Medulla oblongata (tissue), 1 donor: ENCODE measurements at regions not wholly inside any gene's neighbourhood (a gene's known extent, or its start where the extent isn't known, plus 50 kb on each side); places are given as distances from the start of the nearest gene placed in this dataset.

Experiments used
- DNase-seq: peaks from one replicate; pipeline ENCODE4 v3.0.0-alpha.2; 2015; ENCODE audit errors: extremely low spot score

DNA sequence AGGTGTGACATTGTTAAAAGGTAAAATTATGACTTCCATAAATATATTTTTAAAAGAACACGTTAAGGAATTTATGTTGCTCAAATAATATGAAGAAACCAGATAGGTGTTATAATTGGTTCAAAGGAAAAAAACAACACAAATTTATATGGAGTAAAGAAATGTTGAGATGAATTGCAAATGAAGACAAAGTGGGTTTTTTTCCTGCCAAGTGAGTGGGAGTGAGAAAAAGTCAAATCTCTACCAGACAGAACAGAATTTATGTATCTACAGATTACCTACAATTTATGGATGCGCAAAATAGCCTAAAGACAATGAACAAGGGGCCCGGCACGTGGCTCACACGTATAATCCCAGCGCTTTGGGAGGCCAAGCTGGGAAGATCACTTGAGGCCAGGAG lies 159.7 kb upstream of the SLC1A4 start:
- DNase-seq: no peak

DNA sequence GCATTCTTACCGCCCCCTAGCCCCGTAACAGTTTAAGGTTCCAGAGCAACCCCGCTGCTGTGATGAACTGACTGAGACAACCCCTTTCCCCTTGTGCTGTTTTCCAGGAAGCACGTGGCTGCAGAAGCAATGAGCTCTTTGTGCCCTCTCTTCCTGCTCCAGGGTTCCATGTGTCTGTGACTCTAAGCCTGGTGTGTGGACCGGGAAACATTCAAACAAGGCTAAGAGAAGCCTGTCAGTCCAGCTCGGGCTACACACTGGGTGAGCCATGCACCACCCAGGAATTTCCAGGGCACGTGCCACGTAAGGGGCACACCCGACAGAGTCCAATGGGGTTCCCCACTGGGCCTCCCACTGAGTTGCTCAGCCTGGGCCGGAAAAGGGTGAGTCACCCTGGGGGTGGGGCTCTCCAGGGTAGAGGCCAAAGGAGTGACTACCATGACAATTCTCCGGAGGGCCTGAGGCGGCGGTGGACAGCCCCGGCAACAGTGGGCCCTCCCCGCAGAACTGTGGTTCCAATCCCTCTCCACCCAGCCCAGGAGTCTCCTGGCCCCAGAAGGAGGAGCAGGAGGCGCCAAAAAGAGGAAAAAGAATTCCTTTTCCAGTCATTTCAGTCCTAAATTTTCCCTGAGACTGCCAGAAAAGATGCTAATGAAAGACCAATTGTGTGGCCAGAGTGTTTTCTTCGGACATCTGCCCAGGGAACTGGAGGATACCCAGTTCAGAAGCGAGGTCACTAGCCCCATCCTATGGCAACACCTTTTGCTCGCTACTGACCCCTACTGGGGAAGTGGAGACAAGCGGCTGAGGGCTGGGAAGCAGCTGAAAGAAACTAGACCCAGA lies 157.8 kb upstream of the SLC1A4 start:
- DNase-seq: peak; percentile 93

DNA sequence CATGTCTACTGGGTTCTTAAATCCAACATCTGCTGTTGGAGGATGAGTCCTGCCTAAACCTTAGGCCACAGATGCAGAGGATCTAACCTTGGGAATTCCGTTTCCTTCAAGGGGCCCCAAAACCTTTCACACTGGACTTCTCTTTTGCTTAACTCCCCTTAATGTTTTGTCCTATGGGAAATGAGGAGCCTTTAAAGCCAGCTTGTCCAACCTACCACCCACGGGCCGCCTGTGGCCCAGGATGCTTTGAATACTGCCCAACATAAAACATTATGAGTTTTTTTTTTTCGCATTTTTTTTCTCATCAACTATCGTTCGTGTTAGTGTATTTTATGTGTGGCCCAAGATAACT lies 157.2 kb upstream of the SLC1A4 start:
- no peak for DNase-seq

DNA sequence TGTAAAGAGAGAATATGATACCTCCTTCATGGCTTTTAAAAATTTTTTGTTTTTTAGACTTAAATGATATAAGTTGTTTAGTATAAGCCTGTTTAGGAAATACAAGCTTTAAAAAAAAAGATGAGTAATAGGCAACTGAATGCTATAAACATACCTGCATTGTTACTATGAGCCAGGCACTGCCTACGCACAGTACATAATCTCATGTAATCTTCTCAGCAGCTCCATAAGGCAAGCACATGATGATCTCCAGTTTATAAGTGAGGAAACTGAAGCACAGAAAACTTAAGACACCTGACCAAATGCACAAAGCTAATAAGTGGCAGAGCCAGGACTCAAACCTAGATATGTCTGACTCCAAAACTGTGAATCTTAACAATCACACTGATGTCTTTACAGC lies 156.3 kb upstream of the SLC1A4 start:
- no peak for DNase-seq

DNA sequence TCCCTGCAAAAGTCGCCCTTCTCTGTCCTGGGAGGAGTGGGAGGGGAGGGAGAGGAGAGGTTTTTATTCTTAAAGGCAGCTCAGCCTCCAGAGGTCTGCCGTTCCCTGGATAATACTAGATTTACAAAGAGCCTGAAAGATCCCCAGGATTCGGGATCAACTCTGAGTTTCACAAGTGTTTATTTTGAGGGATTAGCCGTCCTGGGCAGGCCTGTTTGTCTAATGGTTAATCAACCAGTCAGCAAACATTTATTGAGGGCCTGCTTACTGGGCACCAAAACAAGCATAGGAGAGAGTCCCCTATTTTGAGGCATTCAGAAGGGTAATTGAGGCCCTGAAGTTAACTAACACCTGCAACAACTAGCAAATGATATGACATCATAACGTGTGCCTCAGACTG lies 152.6 kb upstream of the SLC1A4 start:
- no peak for DNase-seq

DNA sequence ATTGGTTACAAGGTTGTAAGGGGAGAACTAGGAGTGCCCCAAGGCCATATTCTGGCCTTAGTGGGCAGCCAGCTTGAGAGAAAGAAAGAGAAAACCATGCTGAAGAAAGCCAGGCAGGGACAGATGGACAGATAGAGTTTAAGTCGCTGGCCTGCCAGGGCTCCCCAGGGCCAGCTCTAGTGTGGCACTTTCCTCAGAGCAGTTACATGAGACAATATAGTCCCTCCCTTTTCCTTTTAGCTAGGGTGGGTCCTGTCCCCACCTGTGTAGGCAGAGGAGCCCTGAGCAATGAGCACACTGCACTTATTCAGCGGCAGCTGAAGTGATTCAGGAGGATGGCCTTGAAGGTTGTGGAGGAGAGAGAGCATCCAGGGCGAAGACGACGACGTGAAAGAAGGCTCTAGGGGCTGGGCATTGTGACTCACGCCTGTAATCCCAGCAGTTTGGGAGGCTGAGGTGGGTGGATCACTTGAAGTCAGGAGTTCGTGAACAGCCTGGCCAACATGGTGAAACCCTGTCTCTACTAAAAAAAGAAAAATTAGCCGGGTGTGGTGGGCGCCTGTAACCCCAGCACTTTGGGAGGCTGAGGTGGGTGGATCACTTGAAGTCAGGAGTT lies 152.0 kb upstream of the SLC1A4 start:
- no peak for DNase-seq

DNA sequence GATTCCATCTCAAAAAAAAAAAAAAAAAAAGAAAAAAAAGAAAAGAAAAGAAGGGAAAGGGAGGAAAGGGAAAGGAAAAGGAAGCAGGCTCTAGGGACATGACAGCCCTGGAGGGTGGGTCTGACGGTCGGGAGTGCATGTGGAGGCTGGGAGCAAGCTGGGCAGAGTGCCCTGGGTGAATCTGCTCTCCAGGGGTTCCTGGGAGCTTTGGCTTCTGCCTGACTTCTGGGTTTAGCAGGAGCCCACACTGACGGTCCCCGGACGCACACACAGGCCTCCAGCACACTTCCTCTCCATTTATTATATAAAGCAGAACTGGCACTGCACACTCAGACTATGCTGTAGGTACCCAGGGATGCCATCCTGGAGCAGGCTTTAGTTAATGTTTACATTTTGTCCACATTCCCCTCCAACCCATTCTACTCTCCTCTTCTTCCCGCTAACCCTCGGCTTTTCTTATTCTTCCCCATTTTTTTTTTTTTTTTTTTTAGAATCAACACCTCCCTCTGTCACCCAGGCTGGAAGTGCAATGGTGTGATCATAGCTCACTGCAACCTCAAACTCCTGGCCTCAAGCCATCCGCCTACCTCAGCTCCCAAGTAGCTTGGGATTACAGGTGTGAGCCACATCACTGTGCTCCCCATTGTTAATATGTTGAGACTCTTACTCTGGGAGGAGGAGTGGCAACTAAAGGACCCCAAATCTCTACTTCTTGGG lies 151.1 kb upstream of the SLC1A4 start:
- peak; percentile 29 for DNase-seq

DNA sequence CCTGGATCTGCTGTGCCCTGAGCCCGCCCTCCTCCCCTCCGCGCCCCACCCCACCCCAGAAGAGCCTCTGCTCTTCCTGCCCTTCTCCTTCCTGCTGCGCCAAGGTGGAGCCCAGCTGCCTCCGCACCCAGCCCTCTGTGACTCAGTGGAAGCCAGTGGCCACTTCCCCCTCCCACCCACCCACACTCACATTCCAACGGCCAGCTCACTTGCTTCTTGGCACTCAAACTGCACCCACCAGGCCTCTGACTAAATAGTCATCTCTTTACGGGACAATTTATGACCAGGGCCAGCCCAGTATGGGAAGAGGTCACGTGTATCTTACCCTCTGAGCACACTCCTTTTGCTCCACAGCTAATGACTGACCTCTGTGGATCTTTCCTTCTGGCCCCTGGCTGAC lies 150.4 kb upstream of the SLC1A4 start:
- no peak for DNase-seq

DNA sequence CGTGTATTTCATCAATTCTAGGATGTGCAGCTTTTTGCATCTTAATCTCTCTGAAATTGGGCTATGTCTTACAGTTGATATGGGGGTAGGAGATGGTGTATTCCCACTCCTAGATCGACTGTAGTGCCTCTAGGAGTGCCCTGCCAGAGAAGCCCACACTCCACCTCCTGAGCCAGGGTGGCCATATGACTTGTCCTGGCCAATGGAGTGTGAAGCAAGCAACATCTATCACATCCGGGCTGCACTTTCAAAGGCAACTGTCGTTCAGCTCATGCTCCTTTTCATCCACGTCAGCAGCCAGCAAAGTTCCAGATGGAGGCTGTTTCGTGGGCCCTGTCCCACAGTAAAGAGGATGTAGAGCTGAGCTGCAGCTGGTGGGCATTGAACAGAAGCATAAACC lies 149.4 kb upstream of the SLC1A4 start:
- no peak for DNase-seq

DNA sequence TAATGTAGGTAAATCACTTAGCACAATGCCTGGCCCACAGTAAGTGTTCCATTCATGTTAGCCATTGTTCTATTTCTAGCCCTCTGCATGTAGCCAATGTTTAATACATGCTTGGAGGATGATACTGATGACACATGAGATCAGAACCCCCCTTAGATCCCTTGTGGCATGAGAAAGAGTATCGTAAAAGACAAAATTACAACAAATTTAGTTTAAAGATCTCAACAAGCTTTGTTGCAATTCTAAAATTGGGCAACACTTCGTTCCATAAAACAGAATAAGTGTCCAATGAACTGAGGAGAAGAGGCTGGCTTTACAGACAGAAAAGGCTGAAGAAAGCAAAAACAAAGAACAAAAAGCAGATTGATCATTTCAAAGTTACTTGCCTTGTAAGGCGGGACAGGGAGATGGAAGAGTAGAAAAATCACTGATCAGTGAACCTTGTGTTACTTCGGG lies 148.7 kb upstream of the SLC1A4 start:
- no peak for DNase-seq

DNA sequence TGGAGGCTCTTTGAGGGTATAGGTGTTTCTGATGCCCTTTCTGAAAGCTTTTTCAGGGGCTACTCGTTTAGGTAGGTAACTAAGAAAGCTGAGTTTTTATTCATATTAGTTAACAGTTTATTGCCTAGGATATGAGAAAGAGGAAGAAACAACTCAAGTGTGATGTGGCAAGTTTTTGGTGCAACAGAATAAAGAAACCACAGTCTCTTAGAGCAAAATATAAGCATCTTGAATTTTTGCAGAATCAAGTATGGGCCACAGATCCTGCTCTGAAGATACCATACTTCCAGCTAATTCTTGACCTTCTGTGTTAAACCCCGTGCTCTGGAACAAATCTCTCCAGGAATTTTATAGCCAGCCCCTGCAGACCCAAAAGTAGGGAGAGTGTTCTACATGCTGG lies 147.7 kb upstream of the SLC1A4 start:
- DNase-seq: no peak

DNA sequence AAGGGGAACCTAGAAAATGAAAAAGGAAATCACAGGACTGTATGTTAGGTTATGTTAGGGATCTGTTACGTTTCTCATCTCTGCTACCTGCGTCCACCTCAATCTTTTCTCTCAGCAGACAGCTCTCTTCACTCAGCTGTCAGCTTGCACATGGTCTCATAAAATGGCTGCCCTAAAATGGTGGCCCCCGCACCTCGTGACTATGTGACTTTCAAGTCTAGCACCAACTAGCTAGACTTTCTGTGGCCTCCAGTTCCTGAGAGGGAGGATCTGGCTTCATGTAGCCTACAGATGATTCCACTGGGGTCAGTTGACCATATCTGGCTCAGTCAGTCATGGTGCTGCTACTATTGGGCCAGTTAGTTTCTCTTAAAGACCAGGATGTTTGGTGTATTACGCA lies 147.2 kb upstream of the SLC1A4 start:
- no peak for DNase-seq

DNA sequence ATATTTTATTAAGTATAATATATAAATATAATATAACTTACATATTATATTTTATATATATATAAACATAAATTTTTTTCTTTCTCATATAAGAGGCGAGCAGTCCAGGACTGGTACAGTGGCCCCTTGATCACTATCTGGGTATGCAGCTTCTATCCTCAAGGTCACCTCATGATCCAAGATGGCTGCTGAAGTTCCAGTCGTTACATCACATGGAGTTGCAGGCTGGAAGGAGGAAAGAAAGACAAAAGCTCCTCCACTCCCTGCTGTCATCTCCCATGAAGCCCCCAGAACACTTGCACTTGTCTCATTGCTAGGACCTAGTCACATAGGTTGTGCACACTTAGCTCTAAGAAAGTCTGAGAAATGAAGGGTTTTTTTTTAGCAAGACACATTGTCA lies 145.1 kb upstream of the SLC1A4 start:
- DNase-seq: no peak

DNA sequence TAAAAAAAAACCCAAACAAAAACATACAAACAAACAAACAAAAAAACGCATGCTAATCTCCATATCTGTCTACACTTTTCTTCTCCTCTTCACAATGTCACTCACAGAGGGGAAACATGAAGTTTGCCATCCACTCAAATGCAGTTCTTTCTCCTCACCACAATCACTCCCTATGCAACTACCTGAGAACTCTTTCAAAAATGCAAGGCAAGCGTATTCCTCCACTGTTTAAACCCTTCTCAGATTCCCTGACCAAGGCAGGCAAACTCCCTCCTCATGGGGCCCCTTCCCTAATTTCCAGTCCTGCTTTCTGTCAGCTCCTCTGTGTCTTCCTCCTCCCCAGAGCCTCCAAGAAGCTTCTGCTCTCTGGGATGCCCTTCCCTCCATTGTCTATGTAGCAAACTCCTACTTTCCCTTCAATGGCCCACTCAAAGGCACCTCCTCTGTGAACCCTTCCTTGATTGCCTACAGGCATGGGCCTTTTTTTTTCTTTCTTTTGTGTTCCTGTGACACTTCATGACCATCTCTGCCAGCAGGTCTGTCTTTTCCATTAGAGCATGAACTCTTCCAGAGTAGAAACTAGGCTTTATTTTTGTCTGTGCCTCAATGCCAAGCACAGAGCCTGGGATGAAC lies 143.8 kb upstream of the SLC1A4 start:
- no peak for DNase-seq

DNA sequence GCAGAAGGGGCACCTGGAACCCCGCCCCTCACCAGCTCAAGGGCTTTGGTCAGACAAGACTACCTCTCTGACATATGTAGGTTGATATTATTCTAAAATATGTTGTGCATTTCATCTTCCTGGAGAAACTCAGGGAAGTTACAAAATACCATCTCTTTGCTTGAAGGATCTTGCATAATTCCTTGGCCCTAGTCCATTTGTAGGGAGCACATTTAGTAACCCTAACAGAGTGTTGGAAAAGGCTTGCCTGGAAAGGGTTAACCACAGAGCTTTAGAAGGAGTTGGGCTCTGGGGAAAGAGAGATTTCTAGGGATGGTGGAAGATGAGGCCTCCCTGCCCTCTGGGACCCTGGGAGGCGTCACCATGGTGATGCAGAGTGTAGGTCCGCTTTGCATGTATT lies 143.0 kb upstream of the SLC1A4 start:
- no peak for DNase-seq

DNA sequence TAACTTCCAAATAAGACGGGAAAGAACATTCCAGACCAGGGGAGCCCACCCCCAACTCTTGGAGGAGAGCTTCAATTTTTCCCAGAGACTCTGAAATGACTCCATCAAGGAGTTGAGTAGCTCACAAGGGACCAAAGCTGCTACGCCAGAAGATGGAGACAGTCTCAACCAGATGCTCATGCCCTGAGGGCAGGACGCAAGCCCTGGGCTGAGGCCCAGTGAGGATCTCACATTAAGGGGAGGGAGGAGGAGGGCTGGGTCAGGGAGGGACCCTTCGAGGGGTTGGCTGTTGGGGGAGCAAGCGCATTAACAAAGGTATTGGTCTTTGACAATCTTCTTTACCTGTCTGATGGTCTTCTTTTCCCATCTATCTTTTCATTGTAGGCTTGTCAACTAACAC lies 141.3 kb upstream of the SLC1A4 start:
- DNase-seq: no peak

DNA sequence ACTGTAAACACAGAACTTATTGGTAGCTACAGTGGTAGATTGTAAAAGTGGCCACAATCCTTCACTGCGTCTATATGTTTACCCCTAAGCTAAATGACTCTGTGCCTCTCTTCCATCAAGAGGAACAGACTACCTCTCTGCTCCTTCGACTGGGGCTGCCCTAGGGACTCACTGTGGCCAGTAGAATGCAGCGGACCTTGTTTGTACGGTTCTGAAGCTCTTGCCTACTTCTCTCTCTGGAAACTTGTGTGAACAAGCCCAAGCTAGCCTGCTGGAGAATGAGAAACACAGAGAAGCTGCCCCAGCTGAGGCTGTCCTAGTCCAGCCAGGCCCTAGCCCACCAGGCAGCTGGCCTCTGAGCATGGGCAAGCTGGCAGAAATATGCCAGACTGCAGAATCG lies 140.8 kb upstream of the SLC1A4 start:
- DNase-seq: no peak

DNA sequence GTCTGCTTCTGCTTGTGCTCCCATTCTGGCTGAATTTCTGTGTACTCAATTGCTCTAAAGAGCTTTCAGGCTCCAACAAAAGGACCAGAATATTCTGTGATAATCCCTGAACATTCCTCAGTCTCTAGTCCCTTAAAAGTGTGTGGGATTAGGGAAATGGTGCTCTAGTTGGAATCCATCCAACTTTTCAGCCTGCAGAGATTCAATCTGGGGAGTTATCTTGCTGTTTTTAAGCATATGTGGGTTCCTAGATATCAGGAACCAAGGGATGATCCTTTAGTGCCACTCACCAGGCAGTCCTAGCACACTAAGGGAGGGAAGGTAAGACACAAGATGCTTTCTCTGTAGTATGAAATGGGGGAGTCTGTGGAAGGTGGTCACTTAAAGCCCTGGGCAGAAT lies 140.3 kb upstream of the SLC1A4 start:
- DNase-seq: no peak

DNA sequence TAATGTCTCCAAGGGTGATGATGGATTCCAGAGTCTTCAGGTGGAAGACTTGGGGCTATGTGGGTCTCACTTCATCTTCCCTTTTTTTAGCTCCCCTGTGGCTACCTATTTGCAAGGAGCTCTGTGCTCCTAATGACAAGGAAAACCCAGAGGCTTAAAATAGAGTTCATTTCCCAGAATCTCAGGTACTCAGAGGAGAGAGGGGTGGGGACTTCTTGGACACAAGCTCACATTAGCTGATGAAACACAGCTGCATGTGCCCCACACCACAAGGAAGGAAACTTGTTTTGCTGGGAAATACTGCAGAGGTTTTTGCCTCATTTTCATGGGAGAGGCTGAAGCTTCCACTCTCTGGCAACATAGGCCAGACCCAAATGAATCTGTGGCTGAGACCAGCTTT lies 138.6 kb upstream of the SLC1A4 start:
- DNase-seq: no peak

DNA sequence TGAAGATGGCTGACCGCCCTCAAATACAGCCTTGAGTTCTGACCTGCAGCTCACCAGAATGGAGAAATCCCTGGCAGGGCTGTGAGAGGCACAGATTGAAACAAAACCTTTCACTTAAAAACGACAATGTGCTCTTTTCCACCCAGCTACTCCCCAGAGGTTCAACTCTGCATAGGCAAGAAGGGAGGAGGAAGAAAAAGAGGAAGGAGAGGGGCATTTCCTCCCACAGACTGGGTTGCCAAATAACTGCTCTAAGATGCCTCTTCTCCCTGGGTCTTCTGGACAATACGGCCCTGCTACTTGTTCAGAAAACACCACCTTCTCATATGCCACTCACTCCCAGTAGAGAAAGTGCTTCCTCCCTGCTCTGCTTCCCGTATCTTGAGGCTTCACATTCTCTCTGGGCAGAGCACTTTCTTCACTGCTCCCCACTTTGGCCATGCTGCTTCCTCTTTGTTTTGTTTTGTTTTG lies 136.4 kb upstream of the SLC1A4 start:
- peak; percentile 72 for DNase-seq

DNA sequence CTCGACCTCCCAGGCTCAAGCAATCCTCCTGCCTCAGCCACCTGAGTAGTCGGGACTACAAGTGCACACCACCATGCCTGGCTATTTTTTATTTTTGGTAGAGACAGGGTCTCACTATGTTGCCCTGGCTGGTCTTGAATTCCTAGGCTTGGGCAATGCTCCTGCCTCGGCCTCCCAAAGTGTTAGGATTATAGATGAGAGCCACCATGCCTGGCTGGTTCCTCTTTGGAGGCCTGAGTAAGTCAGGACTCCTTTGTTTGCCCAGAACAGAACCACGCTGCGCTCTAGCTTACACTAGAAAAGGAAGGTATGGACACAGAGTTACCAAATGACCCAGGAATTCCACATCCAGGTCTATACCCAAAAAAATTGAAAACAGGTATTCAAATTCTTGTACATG lies 135.9 kb upstream of the SLC1A4 start:
- DNase-seq: no peak

DNA sequence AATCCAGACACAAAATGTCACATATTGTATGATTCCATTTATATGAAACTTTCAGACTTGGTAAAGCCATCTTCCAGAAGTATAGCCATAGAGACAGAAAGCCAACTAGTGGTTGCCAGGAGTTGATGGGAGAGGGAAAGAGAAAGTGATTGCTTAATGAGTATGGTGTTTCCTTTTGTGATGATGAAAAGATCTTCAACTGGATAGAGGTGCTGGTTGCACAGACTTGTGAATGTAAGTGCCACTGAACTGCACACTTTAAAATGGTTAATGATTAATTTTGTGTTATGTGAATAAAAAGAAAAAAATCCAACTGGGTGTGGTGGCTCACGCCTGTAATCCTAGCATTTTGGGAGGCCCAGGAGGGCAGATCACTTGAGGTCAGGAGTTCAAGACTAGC lies 135.3 kb upstream of the SLC1A4 start:
- DNase-seq: no peak
